NCI-H1930 (cell line): ENCODE measurements at regions not wholly inside any gene's neighbourhood (a gene's known extent, or its start where the extent isn't known, plus 50 kb on each side); places are given as distances from the start of the nearest gene placed in this dataset.

Experiments
- DNase-seq, 2 experiments: peaks; one replicate each; lab custom pipeline; 2025; lab: John Stamatoyannopoulos, UW

DNA sequence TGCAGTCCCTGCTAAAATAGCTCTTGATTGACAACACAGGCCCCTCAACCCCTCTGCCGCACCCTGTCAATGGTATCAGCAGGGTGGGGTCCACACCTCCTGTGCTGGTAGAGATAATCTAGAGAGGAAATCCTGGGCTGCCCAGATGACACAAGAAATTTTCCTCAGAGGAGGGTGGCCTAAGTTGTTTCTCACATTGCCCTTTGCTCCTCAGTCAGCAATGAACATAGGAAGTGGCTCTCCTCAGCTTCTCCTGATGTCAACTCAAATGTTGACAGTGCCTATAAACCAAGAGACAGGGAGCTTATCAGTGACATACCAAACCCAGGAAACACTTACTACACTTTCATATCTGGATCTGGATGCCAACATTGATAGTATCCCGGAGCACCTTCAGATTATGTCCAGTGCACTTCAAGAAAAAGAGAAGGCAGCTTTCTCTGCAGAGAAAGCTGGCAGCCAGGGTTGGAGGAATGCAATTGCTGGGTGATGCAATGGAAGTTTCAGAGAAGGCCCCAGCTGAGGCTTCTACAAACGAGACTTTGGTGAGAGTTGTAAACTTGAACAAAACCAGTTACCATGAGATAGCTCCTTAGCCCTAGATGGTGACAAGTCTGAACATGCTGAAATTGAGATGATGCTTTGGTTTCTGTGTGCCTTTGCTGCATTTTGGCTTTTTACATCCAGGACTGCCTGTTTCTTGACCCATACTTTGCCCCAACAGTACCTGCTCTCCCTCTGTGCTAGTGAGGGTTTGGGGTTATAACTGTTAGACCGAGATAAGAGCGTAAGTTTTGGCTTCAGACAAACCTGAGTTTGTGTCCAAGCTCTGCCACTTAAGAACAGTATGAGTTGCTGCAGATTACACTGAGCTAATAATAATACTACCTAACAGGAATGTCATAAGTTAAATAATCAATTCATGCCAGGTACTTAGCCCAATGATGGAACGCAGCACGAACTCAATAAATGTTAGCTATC is 183.5 kb downstream of the NUAK1 start:
- DNase-seq = no peak

DNA sequence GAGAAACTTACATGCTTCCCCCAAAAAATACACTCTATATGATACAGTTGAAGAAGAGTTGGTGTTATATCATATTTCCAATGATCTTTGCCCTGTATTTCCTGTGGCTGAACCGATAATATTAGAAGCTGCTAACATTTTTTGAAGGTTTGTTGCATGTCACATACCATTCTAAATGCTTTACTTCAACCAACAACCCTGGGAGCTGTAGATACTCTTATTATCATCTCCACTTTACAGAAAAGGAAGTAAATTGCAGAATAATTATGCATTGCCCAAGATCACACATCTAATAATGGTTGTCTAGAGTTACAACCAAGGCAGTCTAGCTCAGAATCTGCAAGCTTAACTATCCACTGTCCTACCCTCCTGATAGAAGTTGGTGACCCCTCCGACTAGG is 182.8 kb downstream of the NUAK1 start:
- DNase-seq = no peak

DNA sequence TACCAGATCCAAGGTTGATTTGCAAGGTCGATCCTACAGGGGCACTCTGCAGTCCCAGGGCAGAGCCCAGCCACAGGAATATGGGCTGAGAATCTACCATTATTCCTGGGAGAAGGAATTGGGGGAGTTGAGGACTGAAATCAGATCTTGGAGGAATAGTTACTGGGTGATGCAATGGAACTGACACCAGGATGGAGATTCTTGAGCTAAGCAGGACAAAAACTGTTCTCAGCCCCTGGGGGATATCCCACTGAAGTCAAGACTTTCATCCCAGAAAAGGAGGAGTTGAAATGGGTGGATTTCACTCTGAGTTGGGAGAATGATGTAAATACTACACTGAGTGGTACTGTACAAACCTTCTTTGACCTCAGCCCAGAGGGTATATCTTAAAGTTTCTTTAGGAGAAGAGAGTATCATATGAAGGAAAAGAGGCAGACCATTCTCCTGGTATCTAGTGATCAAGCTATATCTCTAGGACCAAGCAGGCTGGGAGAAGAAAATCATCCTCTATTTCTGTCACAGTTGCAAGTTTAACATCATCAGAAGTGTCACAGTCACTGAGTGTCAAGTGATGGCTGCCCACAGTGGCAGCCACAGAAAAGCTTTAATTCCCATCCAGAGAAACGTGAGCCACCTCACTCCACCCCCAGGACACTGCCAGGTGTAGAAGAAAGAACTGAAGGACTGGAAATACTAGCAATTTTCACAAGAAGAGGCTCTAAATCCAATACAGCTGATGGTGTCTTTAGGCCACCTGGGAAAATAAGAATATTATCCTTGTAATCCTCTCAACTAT is 181.9 kb downstream of the NUAK1 start:
- DNase-seq = no peak

DNA sequence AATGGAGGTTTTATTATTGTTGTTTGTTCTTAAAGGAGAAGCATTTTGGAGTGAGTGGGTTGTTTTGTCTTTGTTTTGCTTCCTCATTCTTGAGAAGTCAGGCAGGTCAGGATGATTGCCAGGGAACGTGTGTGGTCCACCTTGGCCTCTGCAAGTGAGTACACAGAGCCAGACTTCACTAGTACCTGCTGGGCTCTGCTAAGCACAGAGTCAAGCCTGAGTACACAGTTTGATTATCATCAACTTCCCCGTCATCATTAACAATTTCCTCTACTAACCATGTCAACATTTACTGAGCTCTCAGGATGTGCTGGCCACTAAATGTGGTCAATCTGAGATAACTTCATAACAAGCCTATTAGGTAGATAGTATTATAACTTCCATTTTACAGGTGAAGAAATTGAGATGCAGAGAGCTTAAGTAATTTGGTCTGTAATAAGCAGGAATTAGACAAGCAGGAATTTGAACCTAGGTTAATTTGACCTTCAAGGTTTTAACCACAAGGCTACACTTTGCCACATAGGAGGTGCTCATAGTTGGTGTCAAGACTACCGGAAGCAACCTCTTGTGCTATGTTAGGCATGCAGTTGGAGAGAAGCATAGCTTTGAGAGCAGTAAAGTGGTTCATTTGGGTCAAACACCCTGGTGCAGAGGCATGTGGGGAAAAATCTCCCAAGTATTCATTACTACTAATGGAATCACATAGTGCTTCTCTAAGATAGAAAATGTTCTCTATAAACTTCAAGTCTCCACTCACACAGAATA is 178.3 kb downstream of the NUAK1 start:
- no peak for DNase-seq

DNA sequence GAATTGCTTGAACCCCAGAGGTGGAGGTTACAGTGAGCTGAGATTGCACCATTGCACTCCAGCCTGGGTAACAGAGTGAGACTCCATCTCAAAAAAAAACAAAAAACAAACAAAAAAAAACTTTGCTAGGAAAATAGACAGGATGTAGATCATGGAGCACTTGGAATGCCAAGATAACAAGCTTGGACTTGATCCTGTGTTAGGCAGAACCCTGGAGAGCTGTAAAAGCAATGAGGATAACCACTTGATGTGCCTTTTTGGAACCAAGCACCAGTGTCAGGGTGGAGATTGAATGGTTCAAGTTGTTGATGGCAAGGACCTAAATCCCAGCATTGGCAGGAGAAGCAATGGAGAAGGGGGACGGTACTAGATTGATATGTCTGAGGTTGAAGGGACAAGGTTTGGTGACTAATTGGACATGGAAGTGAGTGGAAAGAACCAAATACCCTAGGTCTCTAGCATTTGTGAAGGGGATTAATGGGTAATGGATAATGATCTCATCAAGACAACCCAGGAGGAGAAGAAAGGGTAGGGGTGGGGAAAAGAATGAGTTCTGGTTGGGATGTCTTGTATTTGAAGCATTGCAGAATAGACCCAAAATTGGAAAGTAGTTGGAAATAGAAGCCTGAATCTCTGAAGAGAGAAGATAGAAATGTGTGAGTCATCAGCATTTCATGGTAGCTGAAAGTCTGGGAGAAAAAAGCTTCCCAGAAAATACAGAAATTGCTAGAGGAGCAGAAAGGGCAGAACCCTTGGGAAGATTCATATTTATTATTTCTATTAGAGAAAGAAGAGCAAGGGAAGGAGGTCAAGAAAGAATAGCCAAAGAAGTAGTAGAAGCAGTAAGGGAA is 176.7 kb downstream of the NUAK1 start:
- DNase-seq = no peak

DNA sequence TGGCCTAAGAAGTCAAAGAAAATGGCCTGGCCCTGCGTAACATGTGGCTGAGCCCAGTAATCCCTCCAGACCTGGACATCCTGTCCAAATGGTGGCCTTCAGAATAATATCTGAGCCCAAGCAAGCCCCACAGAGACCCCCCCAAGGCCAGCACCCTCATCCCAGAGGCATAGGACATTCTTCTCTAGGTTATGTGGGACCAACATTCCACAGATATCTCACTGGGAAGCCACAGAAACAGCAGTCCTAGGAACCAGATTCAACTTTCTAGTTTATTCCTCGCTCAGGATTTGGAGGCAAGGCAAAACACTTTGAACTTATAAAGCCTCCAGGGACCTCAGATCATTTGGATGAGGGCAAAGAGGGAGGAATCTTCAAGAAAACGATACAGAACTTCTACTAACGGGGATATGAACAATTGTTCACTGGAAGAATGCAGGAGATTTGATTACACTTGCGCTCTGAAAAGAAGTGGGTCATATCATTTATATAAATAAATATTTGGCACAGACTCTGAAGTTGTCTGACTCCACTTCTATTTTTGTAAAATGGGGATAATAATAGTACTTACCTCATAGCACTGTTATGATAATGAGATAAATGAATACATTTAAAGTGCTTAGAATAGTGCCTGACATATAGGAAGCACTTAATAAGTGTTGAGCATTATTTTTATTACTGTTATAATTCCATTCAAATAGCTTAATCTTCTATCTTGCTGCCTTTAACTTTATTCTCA is 171.5 kb downstream of the NUAK1 start:
- no peak for DNase-seq

DNA sequence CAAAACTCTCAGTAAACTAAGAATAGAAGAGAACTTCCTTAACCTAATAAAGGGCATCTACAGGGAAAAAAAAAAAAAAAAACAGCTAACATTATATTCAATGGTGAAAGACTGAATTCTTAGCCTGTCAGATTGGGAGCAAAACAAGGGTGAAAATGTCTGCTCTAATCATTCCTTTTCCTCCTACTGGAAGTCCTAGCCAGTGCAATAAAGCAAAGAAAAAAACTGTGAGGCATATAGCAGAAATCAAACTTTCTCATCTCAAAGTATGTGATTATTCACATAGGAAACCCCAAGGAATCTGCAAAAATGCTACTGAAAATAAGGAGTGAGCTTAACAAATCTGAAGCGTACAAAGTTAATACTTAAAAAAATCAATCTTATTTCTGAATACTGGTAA is 170.7 kb downstream of the NUAK1 start:
- no peak for DNase-seq

DNA sequence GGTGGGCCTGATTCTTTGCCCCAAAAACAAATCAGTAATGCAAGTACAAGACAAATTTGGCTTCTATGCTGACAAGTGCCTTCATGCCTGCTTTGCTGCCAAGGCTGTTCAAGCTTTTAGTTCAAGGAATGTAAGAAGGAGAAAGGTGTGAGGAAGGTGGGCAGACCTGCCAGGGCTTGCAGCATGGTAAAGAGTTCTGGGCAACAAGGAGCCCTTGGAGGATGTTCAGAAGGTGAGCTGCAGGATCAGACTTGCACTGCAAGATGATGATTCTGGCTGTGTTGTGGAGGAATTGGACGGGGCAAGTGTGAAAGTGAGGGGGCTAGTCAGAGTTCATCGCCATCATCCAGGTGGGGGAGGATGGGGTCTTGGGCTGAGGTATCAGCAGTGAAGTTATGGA is 167.9 kb downstream of the NUAK1 start:
- DNase-seq = no peak

DNA sequence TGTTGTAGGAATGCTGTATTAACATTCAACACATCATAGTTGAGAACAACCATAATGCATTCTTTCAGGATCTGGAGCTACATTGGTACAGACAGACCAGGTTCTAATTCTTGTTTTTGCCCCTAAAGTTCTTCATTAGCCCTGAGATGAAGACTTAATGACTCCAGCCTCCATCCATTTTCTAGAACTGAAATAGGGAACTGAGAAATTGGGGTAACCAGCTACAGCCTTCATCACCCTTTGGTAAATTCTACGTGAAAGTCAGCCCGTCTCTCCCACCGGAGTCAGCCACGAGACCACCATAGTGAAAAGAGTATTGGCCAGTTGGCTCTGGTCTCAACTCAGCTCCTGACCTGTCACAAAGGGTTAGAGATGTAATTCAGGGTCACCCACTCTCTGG is 164.0 kb downstream of the NUAK1 start:
- DNase-seq = no peak

DNA sequence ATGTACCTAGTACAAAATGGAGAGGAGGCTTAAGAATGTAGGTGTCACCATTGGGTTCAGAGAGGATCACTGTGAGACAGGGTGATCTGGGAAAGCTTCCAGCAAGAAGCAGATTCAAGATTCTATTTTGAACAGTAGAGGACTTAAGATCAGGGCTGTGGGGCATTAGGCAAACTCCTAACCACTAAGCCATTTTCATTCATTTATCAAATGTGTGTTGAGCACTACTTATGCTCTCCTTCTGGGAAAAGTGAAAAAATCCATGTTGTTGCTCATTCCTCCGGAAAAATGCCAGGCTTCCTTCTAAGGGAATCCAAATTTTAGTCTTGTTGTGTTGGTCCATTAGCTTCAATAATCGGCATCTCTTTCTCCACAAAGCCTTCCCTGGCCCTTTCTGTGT is 163.4 kb downstream of the NUAK1 start:
- no peak for DNase-seq

DNA sequence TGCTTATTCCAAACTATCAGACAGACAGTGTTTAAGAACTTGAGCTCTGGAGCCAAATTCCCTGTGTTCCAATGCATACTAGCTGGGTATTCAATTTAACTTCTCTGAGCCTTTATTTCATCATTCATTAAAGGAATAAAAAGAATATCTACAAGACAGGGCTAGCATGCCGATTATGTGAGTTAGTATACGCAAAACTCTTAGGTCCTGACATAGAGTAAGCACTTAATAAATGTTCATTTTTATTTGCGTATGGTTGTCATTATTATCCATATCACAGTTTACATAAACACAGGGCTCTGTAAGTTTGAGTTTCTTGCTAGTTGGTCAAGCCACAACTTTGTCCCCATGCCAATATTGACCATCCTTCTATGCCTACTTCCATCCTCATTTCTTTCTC is 161.5 kb downstream of the NUAK1 start:
- DNase-seq = no peak

DNA sequence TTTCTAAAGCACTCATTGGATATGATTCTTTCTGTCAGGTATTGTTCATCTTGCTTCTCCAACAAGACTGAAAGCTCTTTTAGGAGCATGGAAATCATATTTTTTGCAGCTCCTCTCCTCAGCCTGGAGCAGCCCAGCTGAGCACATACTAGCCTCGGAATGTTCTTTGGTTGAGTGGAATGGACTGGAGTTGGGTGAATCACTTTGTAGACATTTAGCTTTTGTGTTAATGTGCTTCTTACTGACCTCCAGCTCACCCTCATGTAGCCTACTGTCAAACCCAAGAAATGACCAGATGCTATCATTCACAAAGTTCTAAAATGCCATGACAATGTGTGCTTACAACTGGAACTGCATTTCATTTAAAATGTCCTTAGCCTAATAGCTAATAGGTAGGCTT is 161.1 kb downstream of the NUAK1 start:
- DNase-seq = no peak

DNA sequence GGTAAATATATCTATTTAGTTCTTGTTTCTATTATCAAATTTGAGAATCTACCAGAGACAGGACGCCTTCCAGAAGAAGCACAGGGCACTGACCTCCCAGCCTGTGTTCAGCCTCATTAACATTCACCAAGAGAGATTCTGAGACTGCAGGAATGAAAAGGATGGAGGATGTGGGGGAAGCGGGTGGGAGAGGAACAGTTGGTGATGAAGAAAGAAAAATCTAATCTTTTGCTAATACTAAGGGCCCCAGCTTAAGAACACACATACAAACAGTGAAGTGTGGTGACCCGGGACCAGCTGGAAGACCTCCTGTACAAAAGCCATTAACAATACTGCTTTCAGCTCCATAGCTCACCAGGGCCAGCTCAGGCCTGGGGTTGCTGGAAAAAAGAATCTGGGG is 160.5 kb downstream of the NUAK1 start:
- DNase-seq = no peak

DNA sequence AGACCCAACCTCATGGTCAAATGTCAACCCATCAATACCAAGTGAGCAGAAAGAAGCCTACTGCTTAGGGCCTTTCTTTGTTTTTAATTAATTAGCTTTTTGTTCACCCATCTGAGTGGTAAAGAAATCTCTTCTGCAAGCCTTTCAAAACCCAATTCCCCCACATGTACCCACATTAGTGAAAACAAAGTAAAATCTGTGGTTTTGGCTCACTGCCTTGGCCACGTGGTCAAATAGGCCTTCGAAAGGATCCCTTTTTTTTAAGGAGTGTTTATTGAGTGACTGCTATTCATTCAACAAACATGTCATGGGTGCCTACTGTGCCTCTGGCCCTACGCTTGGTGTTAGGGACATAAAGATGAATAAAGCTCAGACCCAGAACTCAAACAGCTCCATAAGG is 160.1 kb downstream of the NUAK1 start:
- no peak for DNase-seq

DNA sequence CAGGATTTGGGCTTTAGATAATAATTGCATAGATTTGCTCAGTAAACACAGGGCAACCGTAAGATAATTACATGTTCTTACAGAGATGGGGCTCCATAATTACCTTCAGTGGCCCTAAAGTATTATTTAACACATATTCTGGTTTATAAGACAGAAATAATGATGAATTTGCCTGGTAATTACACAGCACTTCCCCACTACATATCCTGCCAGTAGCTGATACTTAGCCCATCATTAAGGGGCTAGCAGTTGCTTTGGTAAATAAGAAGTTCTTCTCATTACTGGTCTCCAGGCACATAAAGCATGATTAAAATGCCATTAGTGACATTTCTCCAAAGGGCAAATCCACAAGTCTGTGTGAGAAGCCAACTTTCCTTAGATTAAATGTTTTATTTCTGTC is 158.7 kb downstream of the NUAK1 start:
- DNase-seq = no peak

DNA sequence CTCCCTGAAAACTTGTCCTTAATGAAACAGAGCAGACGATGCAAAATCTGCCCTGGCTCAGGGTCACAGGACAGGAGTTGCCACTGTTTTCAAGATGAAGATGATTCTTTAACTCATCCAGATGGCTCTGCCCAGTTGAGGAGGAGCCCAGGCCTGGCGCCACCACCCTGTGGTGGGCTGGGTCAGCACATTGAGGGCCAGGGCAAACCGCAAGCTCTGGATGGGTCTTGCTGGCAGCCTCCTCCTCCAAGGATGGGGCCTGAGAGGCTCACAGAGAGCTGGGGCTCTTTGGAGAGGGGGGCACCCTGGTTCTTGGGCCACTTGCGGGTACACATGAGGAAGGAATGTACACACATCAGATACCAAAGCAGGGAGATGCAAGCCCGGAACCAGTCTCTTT is 158.2 kb downstream of the NUAK1 start:
- no peak for DNase-seq

DNA sequence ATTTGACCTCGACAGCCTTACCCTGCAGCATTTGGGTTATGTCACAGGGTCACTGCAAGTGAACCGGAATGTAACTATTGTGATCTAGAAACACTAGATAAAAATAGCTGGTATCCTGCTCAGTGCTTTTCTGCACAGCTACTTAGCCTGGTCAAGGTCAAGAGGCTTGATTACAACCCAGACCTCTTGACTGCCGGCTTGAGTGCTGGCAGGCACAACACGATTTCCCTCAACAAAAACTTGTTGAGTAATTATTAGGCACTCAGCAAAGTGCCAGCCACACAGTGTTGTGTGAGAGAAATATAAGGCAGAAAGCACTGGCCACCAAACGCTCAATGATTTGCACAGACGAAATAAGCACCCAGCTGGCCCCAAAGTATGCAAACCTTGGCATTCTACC is 156.7 kb downstream of the NUAK1 start:
- DNase-seq = no peak

DNA sequence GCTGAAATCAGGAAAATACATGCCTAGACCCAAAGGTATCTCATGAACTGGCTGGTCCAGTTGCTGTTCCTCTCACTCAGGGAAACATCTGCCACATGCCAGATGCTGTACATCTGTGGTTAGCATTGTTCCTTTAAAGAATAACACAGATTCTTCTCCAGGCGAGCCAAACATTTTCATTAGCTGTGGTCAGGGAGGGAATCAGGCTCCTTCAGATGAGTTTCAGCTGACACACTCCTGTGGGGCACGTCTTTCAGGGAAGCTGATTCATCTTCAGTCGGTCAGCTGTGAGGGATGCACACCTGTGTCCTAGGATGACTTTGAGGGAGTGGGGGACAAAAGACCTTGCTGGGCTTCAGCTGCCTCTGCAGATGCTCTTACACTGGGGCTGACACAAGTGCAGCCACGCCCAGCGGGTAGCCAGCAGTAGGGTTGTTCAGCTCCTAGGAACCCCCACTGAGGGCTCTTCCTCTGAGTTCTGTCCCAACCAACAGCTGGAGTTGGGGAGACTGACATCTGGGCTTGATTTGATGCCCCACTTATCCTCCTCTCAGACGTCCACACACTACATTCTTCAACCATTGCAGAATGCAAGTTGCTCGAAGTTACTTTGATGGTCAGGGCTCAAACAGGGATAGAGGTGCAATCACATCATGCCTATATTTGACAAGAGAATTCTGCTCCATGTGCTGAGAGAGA is 155.0 kb downstream of the NUAK1 start:
- no peak for DNase-seq

DNA sequence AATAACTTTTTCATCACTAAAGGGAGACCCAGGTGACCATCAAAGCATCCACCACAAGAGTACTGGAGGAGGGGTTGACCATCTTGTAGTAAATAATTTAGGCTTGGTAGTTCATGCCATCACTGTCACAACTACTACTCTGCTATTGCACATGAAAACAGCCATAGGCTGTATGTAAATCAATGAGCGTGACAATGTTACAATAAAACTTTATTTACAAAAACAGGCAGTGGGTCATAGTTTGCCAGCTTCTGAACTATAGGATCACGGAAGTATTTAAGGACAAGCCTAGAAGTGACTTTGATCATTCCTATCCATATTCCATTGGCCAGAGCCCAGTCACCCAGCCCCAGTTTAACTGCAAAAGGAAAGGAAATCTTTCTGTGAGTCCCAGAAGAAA is 153.4 kb downstream of the NUAK1 start:
- no peak for DNase-seq
